Stimulated activated CD4-positive, alpha-beta T cell treated with anti-CD3 and anti-CD28 coated beads, Interleukin-4, amount 100 ng/mL, for 4 hours (primary cell): ENCODE measurements at regions not wholly inside any gene's neighbourhood (a gene's known extent, or its start where the extent isn't known, plus 50 kb on each side); places are given as distances from the start of the nearest gene placed in this dataset.

Experiments used
- DNase-seq, 2 experiments: peaks; one replicate each; pipeline ENCODE4 v3.0.0-alpha.2; 2020

GRCh38 chr11:122268601-122269130 is 152.7 kb upstream of the BLID start:
- no peak for DNase-seq

GRCh38 chr11:122267602-122268001 is 151.6 kb upstream of the BLID start:
- no peak for DNase-seq

- DNase-seq, result no peak
Observed at GRCh38 chr11:122265981-122266380, 150.0 kb upstream of the BLID start.

DNA sequence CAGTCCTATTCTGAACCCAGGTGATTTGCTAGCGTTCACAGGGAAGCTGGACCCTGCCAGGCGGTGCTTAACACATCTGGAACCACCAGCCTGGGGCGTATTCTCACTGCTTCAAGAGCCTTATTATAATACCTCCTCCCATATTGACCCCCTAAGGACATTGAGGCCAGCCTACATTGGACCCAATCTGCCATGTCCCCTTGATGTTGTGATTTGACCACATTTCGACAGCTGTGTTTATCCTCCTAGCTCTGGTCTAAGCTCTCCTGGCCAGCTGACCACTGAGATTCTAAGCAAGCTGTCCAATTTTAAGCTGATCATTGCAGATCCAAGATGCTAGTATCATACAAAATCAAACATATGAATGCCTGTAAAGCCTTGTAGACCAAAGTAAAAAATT is 148.1 kb upstream of the BLID start:
- no peak for DNase-seq

GRCh38 chr11:122261546-122261945 is 145.5 kb upstream of the BLID start:
- no peak for DNase-seq

DNA sequence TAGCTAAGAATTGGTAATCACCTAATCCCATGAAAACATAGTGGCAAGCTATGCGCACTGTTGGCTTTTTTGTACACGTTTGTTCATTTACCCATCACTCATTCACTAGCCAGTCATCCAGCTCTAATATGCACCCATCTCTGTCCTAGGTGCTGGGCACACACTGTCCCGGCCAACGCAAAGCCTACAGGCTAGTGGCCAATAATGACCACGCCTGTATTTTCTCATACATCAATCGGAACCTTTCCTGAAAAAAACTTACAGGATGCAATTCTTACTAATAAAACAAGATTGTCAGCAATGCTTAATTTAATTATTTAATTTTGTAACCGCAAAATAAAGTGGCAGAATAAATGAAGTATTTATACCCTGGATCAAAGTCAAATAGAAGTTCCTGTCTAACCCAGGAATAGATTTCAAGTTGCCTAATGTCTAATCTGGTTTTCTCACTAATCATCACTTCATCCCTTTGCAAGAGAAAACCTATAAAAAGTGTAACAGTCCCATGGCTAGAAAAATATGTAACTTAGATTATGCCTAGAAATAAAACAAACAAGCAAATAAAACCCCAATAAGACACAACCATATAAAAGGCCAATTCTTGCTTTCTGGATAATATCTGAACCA is 143.3 kb upstream of the BLID start:
- DNase-seq, result no peak

DNA sequence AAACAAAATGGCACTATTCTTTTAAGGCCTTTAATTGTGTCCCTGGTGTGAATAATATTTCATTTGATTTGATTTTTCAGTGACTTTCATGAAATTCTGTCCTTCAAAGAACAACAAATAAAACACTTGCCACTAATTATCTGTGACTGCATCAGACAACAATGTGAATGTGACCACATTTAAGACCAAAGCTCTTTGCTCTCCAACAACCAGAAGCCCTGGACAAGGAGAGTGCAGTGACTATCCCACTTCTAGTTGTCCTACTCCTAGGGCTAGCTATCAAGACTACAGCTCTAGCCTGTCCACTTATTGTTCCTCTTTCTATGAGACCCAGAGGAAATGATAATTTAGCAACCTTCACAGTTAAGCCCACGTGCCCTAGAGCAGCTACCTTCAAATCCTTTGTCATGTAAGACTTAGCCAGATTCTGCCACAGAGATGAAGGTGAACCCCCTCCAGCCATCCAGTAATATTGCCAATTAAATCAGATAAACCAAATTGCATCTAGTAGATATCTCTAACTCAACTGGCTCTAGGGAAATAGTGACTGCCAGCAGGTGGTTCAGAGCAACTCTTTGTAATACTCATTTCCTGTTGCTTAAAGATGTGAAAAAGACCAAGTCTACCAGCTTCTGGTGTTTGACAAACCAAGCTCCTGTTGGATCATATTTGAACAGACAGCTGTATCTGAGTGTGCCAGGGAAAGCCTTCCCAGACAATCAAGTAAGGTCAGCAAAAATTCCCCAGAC is 142.6 kb upstream of the BLID start:
- no peak for DNase-seq

DNA sequence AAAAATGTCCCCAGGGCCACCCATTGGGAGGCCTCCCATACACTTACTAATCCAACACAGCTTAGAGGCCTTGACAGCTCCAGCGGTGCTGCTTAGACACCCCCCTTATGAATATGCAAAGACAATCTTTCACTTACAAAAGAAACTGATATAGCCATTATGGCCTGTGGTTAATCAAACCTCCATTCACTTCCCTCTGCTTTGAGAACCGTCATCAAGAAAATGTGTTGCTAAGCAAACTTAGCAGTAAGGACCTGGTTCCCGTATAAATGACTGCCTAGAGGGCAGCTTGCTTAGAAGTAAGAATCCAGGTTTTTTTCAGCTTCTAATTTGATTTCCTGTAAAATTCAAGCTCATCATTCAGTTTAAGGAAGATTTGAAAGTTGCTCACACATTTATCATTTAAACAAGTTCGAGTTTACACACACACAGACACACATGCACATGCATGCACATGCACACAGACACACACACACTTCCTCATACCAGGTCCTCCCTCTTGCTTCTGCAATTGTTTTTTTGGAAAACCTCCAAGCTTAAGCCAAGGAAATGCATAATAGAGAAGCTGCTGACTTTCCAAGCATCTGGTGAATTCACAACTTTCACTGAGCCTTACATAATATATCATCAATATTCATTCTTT is 137.7 kb upstream of the BLID start:
- no peak for DNase-seq

DNA sequence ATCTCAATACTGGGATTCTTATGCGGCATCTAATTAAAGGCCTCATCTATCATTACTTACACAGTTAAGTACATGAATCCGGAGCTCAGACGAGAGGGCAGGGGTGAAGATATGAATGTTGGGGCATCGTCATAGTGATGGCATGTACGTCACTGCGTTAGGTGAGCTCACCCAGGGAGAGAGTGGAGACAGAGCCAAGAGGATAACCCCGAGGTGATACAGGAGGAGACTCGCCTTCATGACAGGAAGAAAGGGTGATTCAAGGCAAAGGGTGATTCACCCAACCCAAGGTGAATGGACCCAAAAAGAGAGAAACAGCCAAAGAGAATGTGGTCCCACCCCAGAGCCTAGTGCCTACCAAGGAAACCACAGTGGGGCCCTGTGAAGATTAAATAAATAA is 132.9 kb upstream of the BLID start:
- no peak for DNase-seq

GRCh38 chr11:122248131-122248530 is 132.1 kb upstream of the BLID start:
- no peak for DNase-seq

GRCh38 chr11:122246874-122247273 is 130.9 kb upstream of the BLID start:
- no peak for DNase-seq

- no peak for DNase-seq
Observed at GRCh38 chr11:122242731-122243130, 126.7 kb upstream of the BLID start.

- no peak for DNase-seq
Observed at GRCh38 chr11:122241566-122241965, 125.6 kb upstream of the BLID start.

- no peak for DNase-seq
Observed at GRCh38 chr11:122240638-122241037, 124.6 kb upstream of the BLID start.

DNA sequence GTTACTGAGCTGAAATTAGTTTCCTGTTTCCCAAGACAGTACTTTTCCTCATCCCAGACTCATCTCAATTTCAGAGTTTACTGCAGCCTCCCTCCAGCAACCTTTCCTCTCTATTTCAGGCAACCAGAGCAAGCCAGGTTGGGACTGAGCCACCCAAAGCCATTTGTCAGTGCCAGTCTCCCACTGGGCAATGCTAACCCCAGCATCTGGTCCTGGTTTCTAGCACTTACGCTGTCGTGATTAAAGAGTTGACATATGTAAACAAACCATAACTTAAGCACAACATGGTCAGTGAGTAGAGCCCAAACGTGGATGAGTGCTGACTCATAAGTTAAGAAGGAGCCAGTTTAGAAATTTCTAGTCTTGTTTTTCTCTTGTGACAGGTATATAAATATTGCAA is 119.6 kb upstream of the BLID start:
- no peak for DNase-seq

- no peak for DNase-seq
Observed at GRCh38 chr11:122234780-122235179, 118.8 kb upstream of the BLID start.

- DNase-seq, result no peak
Observed at GRCh38 chr11:122234257-122234656, 118.2 kb upstream of the BLID start.

DNA sequence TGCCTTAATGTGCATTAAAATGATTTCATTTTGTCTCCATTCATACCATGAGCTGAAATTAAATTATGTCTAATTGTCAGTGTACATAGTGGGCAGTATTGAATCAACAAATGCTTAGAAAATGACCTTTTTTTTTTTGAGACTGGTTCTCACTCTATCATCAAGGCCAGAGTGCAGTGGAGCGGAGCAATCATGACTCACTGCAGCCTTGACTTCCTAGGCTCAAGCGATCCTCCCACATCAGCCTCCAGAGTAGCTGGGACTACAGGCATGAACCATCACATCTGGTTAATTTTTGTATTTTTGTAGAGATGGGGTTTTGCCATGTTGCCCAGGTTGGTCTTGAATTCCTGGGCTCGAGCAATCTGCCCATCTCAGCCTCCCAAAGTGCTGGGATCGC is 117.0 kb upstream of the BLID start:
- no peak for DNase-seq

- DNase-seq, result no peak
Observed at GRCh38 chr11:122230385-122230755, 114.4 kb upstream of the BLID start.

GRCh38 chr11:122229481-122230384 is 113.7 kb upstream of the BLID start:
- no peak for DNase-seq

DNA sequence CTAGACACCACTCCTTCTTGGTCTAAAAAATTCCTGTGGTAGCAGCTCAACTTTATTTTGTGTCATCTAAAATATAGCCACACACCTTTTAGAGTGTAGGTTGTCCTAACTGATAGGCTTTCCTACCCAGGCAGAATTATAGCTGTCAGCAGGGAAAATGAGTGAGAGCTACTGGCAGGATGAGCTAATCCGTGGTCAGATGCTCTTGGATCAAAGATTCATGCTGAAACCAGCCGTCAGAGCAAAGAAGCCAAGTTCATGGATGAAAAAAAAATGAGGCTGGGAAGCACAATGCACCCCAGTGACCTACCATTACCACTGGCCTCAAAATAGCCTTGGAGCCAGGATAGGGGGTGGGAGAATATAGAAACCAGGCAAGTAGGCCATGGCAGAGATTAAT is 113.1 kb upstream of the BLID start:
- DNase-seq, result no peak

DNA sequence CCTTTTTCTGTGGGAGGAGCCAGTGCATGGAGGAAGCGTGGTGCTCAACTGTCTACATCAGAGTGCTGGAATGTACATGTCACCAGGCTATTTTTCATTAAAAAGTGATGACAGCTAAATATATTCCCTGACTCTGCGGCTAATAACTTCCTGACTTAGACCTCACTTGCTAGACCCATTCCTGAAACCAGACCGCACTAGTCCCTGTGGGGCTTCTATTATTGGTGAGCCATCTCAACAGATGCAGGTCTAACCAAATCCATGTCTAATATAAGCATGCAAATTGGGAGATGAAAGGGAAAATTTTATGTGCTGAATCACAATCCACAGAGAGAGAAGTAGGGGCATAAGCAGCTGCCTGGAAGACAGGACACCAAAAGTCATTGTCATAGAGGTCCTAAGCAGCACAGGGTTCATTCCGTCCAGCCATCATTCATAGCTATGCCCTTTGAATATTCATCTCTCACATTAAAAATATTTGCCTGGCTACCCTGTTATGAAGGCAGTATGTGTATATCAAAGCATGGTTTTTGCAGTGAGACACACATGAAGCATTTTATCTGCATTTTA is 110.9 kb upstream of the BLID start:
- DNase-seq, result no peak

GRCh38 chr11:122224867-122225266 is 108.9 kb upstream of the BLID start:
- DNase-seq, result no peak
